OCI-LY1 (cell line): ENCODE measurements at regions not wholly inside any gene's neighbourhood (a gene's known extent, or its start where the extent isn't known, plus 50 kb on each side); places are given as distances from the start of the nearest gene placed in this dataset.

Experiments used
- H2AFZ ChIP-seq: fragments of 200-600 bp; sonication (generic), shearing (Covaris generic); 2 replicates; pipeline ENCODE4 v1.6.0; 2014; ENCODE audit warnings: antibody characterized with exemption, mild to moderate bottlenecking, low read length
- H3F3A ChIP-seq: fragments of 200-600 bp; sonication (generic), shearing (Covaris generic); 2 replicates; pipeline ENCODE4 v1.6.0; 2014; ENCODE audit warnings: mild to moderate bottlenecking, antibody characterized with exemption, low read length, moderate library complexity; ENCODE audit not compliant: insufficient read depth
- H3K27ac ChIP-seq: fragments of 200-600 bp; sonication (generic); 2 replicates; pipeline ENCODE4 v1.5.1; 2014; ENCODE audit warnings: low read length, mixed run types, mild to moderate bottlenecking, low read depth; ENCODE audit not compliant: poor library complexity, severe bottlenecking
- H3K27me3 ChIP-seq: fragments of 200-600 bp; sonication (generic); 2 replicates; pipeline ENCODE4 v1.6.0; 2014; ENCODE audit warnings: antibody characterized with exemption, mild to moderate bottlenecking, low read length, moderate library complexity; ENCODE audit not compliant: insufficient read depth
- H3K36me3 ChIP-seq: fragments of 200-600 bp; sonication (generic); 2 replicates; pipeline ENCODE4 v1.6.1; 2014; ENCODE audit warnings: mild to moderate bottlenecking, antibody characterized with exemption, low read length, moderate library complexity, mixed read lengths; ENCODE audit not compliant: insufficient read depth
- H3K4me1 ChIP-seq: fragments of 200-600 bp; sonication (generic); 2 replicates; pipeline ENCODE4 v1.5.1; 2014; ENCODE audit warnings: mild to moderate bottlenecking, low read length, moderate library complexity; ENCODE audit not compliant: insufficient read depth, severe bottlenecking
- H3K4me2 ChIP-seq: fragments of 200-600 bp; sonication (generic), shearing (Covaris generic); 2 replicates; pipeline ENCODE4 v1.6.1; 2014; ENCODE audit warnings: low read length
- H3K4me3 ChIP-seq: fragments of 200-600 bp; sonication (generic); 2 replicates; pipeline ENCODE4 v1.5.1; 2014; ENCODE audit warnings: low read length, low read depth, mild to moderate bottlenecking, mixed read lengths; ENCODE audit not compliant: poor library complexity, severe bottlenecking
- H3K79me2 ChIP-seq: fragments of 200-600 bp; shearing (Covaris generic); 2 replicates; pipeline ENCODE4 v1.6.1; 2016; ENCODE audit warnings: mixed run types, low read length, mixed read lengths; ENCODE audit not compliant: insufficient read depth
- H3K9ac ChIP-seq: fragments of 200-600 bp; sonication (generic), shearing (Covaris generic); 2 replicates; pipeline ENCODE4 v1.6.1; 2014; ENCODE audit warnings: mild to moderate bottlenecking, low read length, mixed read lengths
- H3K9me2 ChIP-seq: fragments of 200-600 bp; sonication (generic), shearing (Covaris generic); 2 replicates; pipeline ENCODE4 v1.6.1; 2014; ENCODE audit warnings: low read depth, mild to moderate bottlenecking, low read length, mixed read lengths
- H3K9me3 ChIP-seq: fragments of 200-600 bp; shearing (Covaris generic); 2 replicates; pipeline ENCODE4 v1.6.1; 2014; ENCODE audit warnings: low read length, mixed read lengths
- H4K20me1 ChIP-seq: fragments of 200-600 bp; sonication (generic), shearing (Covaris generic); 2 replicates; pipeline ENCODE4 v1.6.0; 2016; ENCODE audit warnings: mild to moderate bottlenecking, low read length; ENCODE audit not compliant: insufficient read depth
- CTCF ChIP-seq: fragments of 200-600 bp; sonication (generic), shearing (Covaris generic); IDR thresholded peaks from 2 replicates; pipeline ENCODE4 v1.5.1; 2017; ENCODE audit warnings: mild to moderate bottlenecking, antibody characterized with exemption, low read length, moderate library complexity, mixed read lengths
- EZH2 ChIP-seq: fragments of 200-600 bp; sonication (generic), shearing (Covaris generic); IDR thresholded peaks from 2 replicates; pipeline ENCODE4 v1.8.0; 2017; ENCODE audit warnings: borderline replicate concordance, mixed run types, mild to moderate bottlenecking, antibody characterized with exemption, low read length, moderate library complexity, mixed read lengths

GRCh38 chr1:232269988-232270387, 359.9 kb downstream of the SIPA1L2 start:
- no peak overlapping the region for H2AFZ ChIP-seq
- no peak overlapping the region for H3K4me2 ChIP-seq
- H3K27me3 ChIP-seq: no peaks in the 10 kb centered on the region
- no peaks in the 10 kb centered on the region for H3K79me2 ChIP-seq
- no peak overlapping the region for H3K4me3 ChIP-seq
- no peaks in the 10 kb centered on the region for H4K20me1 ChIP-seq
- no peaks in the 10 kb centered on the region for H3K9me2 ChIP-seq
- no peaks in the 10 kb centered on the region for H3F3A ChIP-seq
- H3K27ac ChIP-seq: no peak overlapping the region
- H3K4me1 ChIP-seq: no peaks in the 10 kb centered on the region
- H3K9ac ChIP-seq: no peak overlapping the region
- no peaks in the 10 kb centered on the region for H3K9me3 ChIP-seq
- no peaks in the 10 kb centered on the region for H3K36me3 ChIP-seq
- TF ChIP-seq EZH2 (no peak), CTCF (no peak)

- H4K20me1 ChIP-seq: no peaks in the 10 kb centered on the region
- H3K27me3 ChIP-seq: no peaks in the 10 kb centered on the region
- H3K79me2 ChIP-seq: no peaks in the 10 kb centered on the region
- H3K9ac ChIP-seq: no peak overlapping the region
- H2AFZ ChIP-seq: no peak overlapping the region
- no peaks in the 10 kb centered on the region for H3K36me3 ChIP-seq
- TF ChIP-seq EZH2 (no peak), CTCF (no peak)
- H3F3A ChIP-seq: no peaks in the 10 kb centered on the region
- no peaks in the 10 kb centered on the region for H3K4me1 ChIP-seq
- no peak overlapping the region for H3K4me2 ChIP-seq
- H3K27ac ChIP-seq: no peak overlapping the region
- H3K9me3 ChIP-seq: no peaks in the 10 kb centered on the region
- H3K4me3 ChIP-seq: no peak overlapping the region
- no peaks in the 10 kb centered on the region for H3K9me2 ChIP-seq
Measured at GRCh38 chr1:232267837-232268598, 361.9 kb downstream of the SIPA1L2 start.

- Histone ChIP-seq H3K36me3 (no peaks in the 10 kb centered on the region), H3K9me2 (no peaks in the 10 kb centered on the region), H3K9ac (no peak overlapping the region), H3K4me2 (no peak overlapping the region), H3K9me3 (no peaks in the 10 kb centered on the region), H3K4me3 (no peak overlapping the region), H4K20me1 (no peaks in the 10 kb centered on the region), H2AFZ (no peak overlapping the region), H3K79me2 (no peaks in the 10 kb centered on the region), H3F3A (no peaks in the 10 kb centered on the region), H3K27me3 (no peaks in the 10 kb centered on the region), H3K4me1 (no peaks in the 10 kb centered on the region), H3K27ac (no peak overlapping the region)
- TF ChIP-seq EZH2: no peak
- TF ChIP-seq CTCF: no peak
Measured at GRCh38 chr1:232267092-232267836, 362.7 kb downstream of the SIPA1L2 start.
